NCI-H2107 treated with DMSO at 0.1 percent for 48 hours (cell line): ENCODE measurements at regions not wholly inside any gene's neighbourhood (a gene's known extent, or its start where the extent isn't known, plus 50 kb on each side); places are given as distances from the start of the nearest gene placed in this dataset.
A peak's percentile ranks its signal among the peaks of the same experiment; 100 is the strongest.

ENCODE experiments used
- DNase-seq: peaks from one replicate; lab custom pipeline; 2025; ENCODE audit not compliant: unreplicated experiment; lab: John Stamatoyannopoulos, UW

DNA sequence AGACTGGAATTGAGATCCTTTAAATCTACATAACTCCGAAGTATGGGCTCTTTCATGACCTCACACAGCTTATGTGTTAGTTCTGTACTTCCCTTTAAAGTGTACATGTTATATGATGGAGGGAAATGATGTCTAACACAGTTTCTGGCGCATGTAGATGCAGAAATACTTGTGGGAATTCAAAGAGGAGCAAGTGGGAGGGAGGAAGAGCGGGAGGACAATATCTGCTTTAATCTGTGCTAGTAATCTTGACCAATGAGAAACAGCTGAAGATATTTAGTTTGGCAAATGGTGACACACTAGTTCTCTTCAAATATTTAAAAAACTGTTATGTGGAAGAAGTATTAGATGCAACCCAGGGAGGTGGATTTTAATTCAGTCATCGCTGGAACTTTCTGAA lies 62.9 kb upstream of the PLEKHG1 start:
- no peak for DNase-seq

DNA sequence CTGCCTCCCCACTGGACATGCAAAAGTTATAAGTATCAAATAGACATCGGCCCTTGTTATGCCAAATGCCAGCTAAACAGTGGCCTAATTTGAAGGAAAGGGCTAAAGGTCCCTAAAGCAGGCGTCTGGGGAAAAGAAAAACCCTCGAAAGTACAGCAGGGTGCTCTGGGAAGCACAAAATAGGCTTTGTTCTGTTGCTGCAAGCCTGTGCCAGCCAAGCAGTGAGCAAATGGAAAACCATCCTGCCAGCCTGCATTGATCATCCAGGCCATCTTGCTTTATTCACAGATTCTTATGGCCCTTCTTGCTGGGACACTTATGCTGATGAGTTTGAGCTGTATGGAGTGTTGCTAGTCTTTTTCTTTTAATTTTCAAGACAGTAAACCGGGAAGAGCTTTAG lies 62.2 kb upstream of the PLEKHG1 start:
- no peak for DNase-seq

DNA sequence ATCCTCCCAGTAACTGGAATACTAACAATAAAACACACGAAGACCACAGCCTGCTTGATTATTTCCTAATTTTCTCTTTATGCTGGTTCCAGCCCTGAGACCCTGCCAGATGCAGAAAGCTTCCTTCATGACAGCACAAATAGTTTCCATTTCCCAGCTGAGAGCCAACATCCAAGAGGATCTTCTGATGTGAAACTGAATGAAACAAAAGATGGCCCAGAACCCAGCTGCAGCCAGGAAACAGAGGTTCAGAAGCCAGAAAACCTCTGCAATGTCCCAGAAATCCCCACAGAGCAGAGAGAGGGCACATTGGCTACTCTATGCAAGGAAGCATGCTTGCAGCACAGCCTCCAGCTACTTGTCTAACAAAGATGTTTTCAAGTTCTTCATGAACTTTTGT lies 61.8 kb upstream of the PLEKHG1 start:
- no peak for DNase-seq

DNA sequence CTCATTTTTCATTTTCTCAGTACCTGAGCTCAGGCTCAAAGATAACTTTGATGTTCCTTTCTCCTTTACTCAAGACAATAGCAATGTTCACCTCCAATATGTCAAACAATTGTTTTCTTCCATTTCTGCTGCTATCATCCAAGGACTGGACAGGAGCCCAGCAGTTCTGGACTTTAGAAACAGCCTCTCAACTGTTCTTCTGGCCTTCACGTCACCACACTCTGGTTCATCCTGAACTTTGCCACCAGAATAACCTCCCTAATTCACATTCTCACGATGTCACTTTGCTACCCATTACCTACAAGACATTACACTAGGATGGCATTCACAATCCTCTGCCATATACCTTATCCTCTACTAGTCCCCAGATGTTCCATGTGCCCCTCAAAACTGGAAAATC lies 60.6 kb upstream of the PLEKHG1 start:
- DNase-seq = no peak

DNA sequence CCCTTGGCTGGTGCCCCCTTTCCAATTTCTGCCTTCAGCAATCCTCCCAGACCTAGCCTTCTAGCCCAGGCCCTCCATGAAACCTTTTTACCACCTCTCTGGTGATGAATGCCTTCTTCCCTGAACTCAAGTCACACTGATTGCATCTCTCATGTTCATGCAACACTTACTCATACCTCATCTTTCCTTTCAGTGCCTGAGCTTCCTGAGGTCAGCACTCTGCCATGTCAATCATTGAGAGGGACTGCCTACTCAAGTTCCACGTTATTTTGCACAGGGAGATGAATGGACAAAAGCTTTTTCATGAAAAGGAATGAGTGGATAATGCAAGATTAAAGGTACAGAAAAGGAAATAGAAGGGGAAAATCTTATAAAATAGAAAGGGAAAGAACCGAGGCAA lies 60.1 kb upstream of the PLEKHG1 start:
- DNase-seq = no peak

DNA sequence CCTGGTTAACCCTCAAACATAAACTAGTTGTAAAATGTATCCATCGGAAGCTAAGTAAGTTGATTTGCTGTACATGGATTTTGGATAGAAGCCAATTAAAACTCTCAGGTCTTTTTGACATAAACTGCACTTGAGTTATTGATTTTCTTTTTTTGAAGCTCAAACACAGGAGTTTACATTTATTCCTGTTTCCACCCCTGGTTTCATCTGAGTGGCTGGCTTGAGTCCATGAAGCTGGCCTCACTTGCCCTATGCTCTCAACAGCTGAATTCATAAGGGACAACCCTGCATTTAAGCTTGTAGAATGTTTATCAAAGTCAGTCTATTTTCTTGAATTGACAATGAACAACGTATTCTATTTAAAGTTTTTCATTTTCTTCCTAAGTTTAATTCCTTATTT lies 58.1 kb upstream of the PLEKHG1 start:
- peak; percentile 65 for DNase-seq

DNA sequence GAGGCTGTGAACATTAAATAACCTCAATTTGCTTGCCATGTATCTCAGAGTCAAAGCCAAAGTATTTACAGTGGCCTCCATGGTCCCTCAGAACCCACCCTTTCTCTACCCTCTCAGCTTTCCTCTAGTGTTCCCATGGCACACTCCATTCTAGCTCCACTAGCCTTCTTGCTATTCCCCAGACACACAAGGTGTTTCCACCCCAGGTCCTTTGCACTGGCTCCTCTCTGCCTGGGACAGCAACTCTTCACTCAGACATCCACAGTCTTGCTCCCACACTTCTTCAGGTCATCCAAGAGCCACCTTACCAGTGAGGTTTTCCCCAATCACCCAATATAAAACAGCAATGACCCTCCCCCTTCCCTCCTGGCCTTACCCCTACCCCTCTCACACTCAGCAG lies 56.5 kb upstream of the PLEKHG1 start:
- DNase-seq = no peak

DNA sequence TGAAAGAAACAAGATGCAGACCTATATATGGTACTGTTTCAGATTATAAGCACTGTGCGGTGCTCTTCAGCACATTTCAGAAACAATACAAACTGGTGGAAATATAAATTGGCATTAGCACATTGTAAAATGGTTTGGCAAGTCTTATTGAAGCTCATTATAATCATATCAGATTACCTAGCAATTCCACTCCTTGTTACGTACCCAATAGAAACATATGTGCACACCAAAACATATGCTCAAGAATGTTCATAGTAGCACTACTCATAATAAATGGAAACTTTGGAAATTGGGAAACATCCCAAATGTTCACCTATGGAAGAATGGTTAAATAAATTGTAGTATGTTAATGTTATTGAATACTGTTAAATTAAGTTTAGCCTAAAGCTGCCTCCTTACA lies 54.9 kb upstream of the PLEKHG1 start:
- no peak for DNase-seq

DNA sequence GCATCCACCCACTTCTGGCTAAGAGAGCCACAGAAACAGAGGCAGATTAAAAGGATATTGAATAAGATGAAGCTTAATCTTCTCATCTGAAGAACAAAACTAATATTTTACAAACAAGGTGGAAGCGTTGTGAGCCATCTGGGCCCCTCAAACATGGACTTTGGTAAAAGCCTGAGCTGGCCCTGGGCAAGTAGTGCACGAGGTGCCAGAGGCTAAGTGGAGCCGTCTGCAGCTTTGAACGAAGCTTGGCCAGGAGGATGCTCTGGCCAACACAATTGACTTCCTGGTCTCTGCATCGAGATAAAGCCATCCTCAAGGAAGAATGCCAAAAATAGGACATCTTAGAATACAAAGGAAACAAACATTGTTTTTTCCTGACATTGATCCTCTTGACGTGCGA lies 53.2 kb upstream of the PLEKHG1 start:
- no peak for DNase-seq

DNA sequence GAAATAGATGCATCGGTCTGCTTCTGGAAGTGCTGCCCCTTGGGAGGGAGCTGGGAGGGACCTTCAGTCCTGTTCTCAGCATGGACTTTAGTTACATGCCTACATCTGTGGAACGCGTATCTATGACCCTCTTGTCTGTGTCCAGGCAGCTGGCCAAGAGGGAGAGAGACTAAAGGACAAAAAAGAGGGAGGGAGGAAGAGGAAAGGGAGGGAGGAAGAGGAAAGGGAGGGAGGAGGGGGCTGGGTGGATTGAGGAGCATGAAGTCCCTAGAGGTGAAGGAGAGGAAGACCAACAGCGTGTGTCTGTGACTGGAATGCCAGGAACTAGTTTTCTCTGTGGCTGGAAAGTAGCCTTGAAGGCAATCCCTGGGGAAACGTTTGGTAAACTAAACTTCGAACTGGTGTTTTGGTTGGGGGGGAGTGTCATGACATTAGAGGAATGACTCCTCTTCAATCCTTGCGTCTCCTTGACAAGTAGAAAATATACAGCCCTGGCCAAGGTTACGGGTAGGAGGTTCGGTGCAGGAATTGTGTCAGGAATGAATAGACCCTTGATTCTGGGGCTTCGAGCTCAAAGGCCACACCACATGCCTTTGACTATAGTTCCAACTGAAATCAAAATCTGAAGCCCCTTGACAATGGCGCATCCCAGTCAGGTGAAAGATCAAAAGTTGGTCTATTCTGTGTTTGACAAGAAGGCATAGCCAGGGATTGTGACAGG lies 52.0 kb upstream of the PLEKHG1 start:
- no peak for DNase-seq

DNA sequence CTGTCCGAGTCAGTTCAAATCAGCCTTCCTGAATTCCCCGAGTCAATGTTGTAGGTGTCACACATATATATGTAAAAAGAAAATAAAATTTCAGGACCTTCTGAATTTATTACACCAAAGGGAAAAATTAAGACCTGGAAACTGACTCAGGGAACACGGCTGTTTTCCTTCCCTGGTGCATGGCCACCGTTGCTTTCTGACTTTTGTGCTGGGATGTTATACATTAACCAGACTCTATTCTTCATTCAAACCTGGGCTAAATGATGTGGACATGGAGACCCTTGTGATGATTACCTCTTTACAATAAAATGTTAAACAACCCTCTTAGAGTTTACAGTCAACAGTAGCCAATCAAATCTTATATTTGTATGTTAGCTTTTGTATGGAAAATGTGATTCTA lies 51.4 kb upstream of the PLEKHG1 start:
- no peak for DNase-seq

DNA sequence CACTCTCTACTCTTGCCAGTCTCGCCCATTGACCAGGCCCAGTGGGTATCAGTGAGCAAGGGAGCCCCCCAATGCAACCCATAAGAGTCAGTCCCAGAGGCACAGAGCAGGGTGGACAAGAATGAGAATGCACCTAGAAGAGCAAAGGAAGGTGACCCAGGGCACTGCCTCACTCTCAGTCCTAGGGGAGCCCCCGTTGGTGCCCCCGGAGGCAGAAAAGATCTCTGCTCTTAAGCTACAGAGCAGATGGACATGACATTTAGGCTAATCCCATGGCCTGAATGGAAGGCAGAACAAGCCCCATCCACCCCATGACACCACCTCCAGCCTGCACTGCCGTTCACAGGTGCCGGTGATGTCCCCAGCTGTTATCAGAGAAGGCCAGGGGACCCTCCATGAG lies 50.7 kb upstream of the PLEKHG1 start:
- no peak for DNase-seq

DNA sequence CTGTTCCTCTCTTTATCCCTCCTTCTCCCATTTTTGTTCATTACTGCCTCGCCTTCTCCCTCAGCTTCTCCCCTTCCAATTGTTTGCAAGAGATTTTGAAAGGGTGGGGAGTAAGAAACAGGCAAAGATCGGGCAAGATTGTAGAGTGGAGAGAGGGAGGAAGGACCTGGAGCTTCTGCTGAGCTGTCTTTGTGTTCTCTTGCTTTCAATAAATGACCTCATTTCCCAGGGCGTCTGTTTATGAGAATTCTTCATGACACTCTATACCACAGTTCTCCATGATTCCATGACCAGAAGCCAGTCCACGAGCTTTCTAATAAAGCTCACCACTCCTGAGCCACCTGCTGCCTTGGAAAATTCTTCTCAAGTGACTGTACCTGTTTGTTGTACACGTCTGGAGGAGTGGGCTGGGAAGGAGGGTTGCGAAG lies 50.0 kb upstream of the PLEKHG1 start:
- DNase-seq = peak; percentile 28
